H9 (cell line): ENCODE measurements at regions not wholly inside any gene's neighbourhood (a gene's known extent, or its start where the extent isn't known, plus 50 kb on each side); places are given as distances from the start of the nearest gene placed in this dataset.

ENCODE experiments used
- DNase-seq: peaks from one replicate; pipeline ENCODE4 v3.0.0-alpha.2; 2017
- H2AFZ ChIP-seq: one replicate; pipeline ENCODE4 v1.6.1; 2013; ENCODE audit warnings: mild to moderate bottlenecking, low read length, control low read depth, moderate library complexity
- H2AK5ac ChIP-seq: 2 replicates; pipeline ENCODE4 v1.6.1; 2013; ENCODE audit warnings: low read length, control low read depth, mixed read lengths; ENCODE audit not compliant: insufficient read length
- H2BK120ac ChIP-seq: one replicate; pipeline ENCODE4 v1.6.1; 2013; ENCODE audit warnings: low read depth, mild to moderate bottlenecking, low read length, control low read depth, inconsistent platforms; ENCODE audit not compliant: poor library complexity, severe bottlenecking
- H2BK12ac ChIP-seq: 2 replicates; pipeline ENCODE4 v1.6.1; 2013; ENCODE audit warnings: low read length, control low read depth, mixed read lengths, low read depth; ENCODE audit not compliant: insufficient read length
- H2BK15ac ChIP-seq: 2 replicates; pipeline ENCODE4 v1.6.1; 2013; ENCODE audit warnings: low read depth, low read length, control low read depth
- H2BK20ac ChIP-seq: one replicate; pipeline ENCODE4 v1.6.1; 2013; ENCODE audit warnings: low read depth, mild to moderate bottlenecking, low read length, control low read depth, inconsistent platforms; ENCODE audit not compliant: poor library complexity, severe bottlenecking
- H2BK5ac ChIP-seq: 2 replicates; pipeline ENCODE4 v1.6.1; 2013; ENCODE audit warnings: low read length, control low read depth, mixed read lengths; ENCODE audit not compliant: insufficient read length
- H3K14ac ChIP-seq: 2 replicates; pipeline ENCODE4 v1.6.1; 2013; ENCODE audit warnings: low read length, control low read depth; ENCODE audit not compliant: insufficient read depth
- H3K18ac ChIP-seq: 2 replicates; pipeline ENCODE4 v1.6.1; 2013; ENCODE audit warnings: low read depth, mild to moderate bottlenecking, mixed read lengths, low read length, control low read depth; ENCODE audit not compliant: insufficient read length
- H3K23ac ChIP-seq: 2 replicates; pipeline ENCODE4 v1.6.1; 2013; ENCODE audit warnings: low read length, control low read depth, mixed read lengths, low read depth; ENCODE audit not compliant: insufficient read length
- H3K23me2 ChIP-seq: 2 replicates; pipeline ENCODE4 v1.6.1; 2013; ENCODE audit warnings: low read depth, mild to moderate bottlenecking, mixed read lengths, low read length, control low read depth; ENCODE audit not compliant: insufficient read length, poor library complexity, severe bottlenecking
- H3K27ac ChIP-seq: 2 replicates; pipeline ENCODE4 v1.5.1; 2013; ENCODE audit warnings: low read length, control low read depth, mixed read lengths, low read depth; ENCODE audit not compliant: insufficient read length
- H3K27me3 ChIP-seq: 2 replicates; pipeline ENCODE4 v1.6.1; 2013; ENCODE audit warnings: low read length, control low read depth, inconsistent platforms; ENCODE audit not compliant: insufficient read depth
- H3K4ac ChIP-seq: 2 replicates; pipeline ENCODE4 v1.6.1; 2013; ENCODE audit warnings: low read depth, mild to moderate bottlenecking, control low read depth, inconsistent platforms, low read length, moderate library complexity
- H3K4me1 ChIP-seq: 2 replicates; pipeline ENCODE4 v1.6.1; 2013; ENCODE audit warnings: low read length, control low read depth, inconsistent platforms; ENCODE audit not compliant: insufficient read depth
- H3K4me2 ChIP-seq: 2 replicates; pipeline ENCODE4 v1.6.1; 2013; ENCODE audit warnings: low read length, control low read depth, mixed read lengths; ENCODE audit not compliant: insufficient read length, insufficient read depth
- H3K56ac ChIP-seq: 2 replicates; pipeline ENCODE4 v1.6.1; 2013; ENCODE audit warnings: low read depth, mild to moderate bottlenecking, mixed read lengths, low read length, control low read depth; ENCODE audit not compliant: insufficient read length
- H3K79me1 ChIP-seq: 2 replicates; pipeline ENCODE4 v1.6.1; 2013; ENCODE audit warnings: low read depth, mild to moderate bottlenecking, moderate library complexity, low read length, control low read depth, inconsistent platforms; ENCODE audit not compliant: insufficient read depth, poor library complexity, severe bottlenecking
- H3K79me2 ChIP-seq: 2 replicates; pipeline ENCODE4 v1.6.1; 2013; ENCODE audit warnings: low read length, control low read depth, inconsistent platforms; ENCODE audit not compliant: insufficient read depth
- H3K9ac ChIP-seq: 2 replicates; pipeline ENCODE4 v1.6.1; 2013; ENCODE audit warnings: low read length, control low read depth, mixed read lengths; ENCODE audit not compliant: insufficient read length; ENCODE audit errors: extremely low read depth
- H3K9me3 ChIP-seq: one replicate; pipeline ENCODE4 v1.6.1; 2013; ENCODE audit warnings: low read depth, low read length, inconsistent platforms; ENCODE audit not compliant: control insufficient read depth
- H3T11ph ChIP-seq: one replicate; pipeline ENCODE4 v1.6.1; 2013; ENCODE audit warnings: mild to moderate bottlenecking, low read length, control low read depth, inconsistent platforms
- H4K20me1 ChIP-seq: one replicate; pipeline ENCODE4 v1.6.1; 2013; ENCODE audit not compliant: control insufficient read depth, insufficient read length, insufficient read depth
- H4K5ac ChIP-seq: 2 replicates; pipeline ENCODE4 v1.6.1; 2013; ENCODE audit warnings: low read depth, mild to moderate bottlenecking, mixed read lengths, low read length, control low read depth; ENCODE audit not compliant: insufficient read length
- H4K8ac ChIP-seq: replicated peaks from 2 replicates; pipeline ENCODE4 v1.6.1; 2013; ENCODE audit warnings: low read length, control low read depth, mixed read lengths, low read depth; ENCODE audit not compliant: insufficient read length
- H4K91ac ChIP-seq: 2 replicates; pipeline ENCODE4 v1.6.1; 2013; ENCODE audit warnings: low read depth, mild to moderate bottlenecking, moderate library complexity, mixed read lengths, low read length, control low read depth; ENCODE audit not compliant: insufficient read length
- H3K27ac Mint-ChIP-seq, 3 experiments: 2 replicates in 2 of 3; 3 replicates in 1 of 3; pipeline ENCODE4 v1.8.0; 2020 to 2021; ENCODE audit warnings: mixed read lengths in 3 of 3, mild to moderate bottlenecking in 1 of 3, moderate library complexity in 1 of 3
- H3K27me3 Mint-ChIP-seq: 2 replicates; pipeline ENCODE4 v1.8.0; 2021; ENCODE audit warnings: low read depth, mild to moderate bottlenecking, moderate library complexity, mixed read lengths
- H3K36me3 Mint-ChIP-seq, 3 experiments: 2 replicates in 2 of 3; 3 replicates in 1 of 3; pipeline ENCODE4 v1.8.0; 2020 to 2021; ENCODE audit warnings: low read depth in 3 of 3, mixed read lengths in 3 of 3; ENCODE audit not compliant: insufficient read depth in 1 of 3
- H3K4me1 Mint-ChIP-seq, 2 experiments: 2 replicates each; pipeline ENCODE4 v1.8.0; 2020; ENCODE audit warnings: mixed read lengths in 2 of 2
- H3K4me3 Mint-ChIP-seq, 2 experiments: 2 replicates in 1 of 2; 3 replicates in 1 of 2; pipeline ENCODE4 v1.8.0; 2020 to 2021; ENCODE audit warnings: mild to moderate bottlenecking in 2 of 2, mixed read lengths in 2 of 2, moderate library complexity in 1 of 2
- H3K9me3 Mint-ChIP-seq, 2 experiments: 2 replicates in 1 of 2; 3 replicates in 1 of 2; pipeline ENCODE4 v1.8.0; 2020; ENCODE audit warnings: mild to moderate bottlenecking in 2 of 2, mixed read lengths in 2 of 2, moderate library complexity in 1 of 2
- CTCF ChIP-seq: fragments of 200-600 bp; sonication (generic); conservative IDR thresholded peaks from 3 replicates; pipeline ENCODE4 v1.8.0; 2021; ENCODE audit warnings: antibody characterized with exemption, mild to moderate bottlenecking
- WGBS: extraction: QIAGEN DNeasy Blood & Tissue Kit; methylation state at CpG from one replicate; pipeline ENCODE4 v1.1.7; 2013; ENCODE audit warnings: missing lambda C conversion rate, low lambda C conversion rate, mixed read lengths; ENCODE audit not compliant: insufficient read length; ENCODE audit errors: extremely low coverage; 5-methylcytosine and 5-hydroxymethylcytosine counted together

- Histone ChIP-seq H2AFZ (no peak overlapping the region), H2BK15ac (no peak overlapping the region), H3K4ac (no peak overlapping the region), H2BK12ac (no peak overlapping the region), H3K4me1 (peaks cover 5% of the 10 kb centered on the region; the same call in 1 of the 2 replicates), H3K9me3 (no peaks in the 10 kb centered on the region), H3K56ac (no peak overlapping the region), H3T11ph (no peak overlapping the region), H3K23me2 (no peaks in the 10 kb centered on the region), H3K27me3 (no peaks in the 10 kb centered on the region), H2BK20ac (no peak overlapping the region), H4K8ac (no peak overlapping the region), H3K9ac (no peak overlapping the region), H2AK5ac (no peak overlapping the region), H3K18ac (no peak overlapping the region), H3K23ac (no peak overlapping the region), H2BK5ac (no peak overlapping the region), H4K20me1 (no peaks in the 10 kb centered on the region), H4K5ac (no peak overlapping the region), H2BK120ac (no peak overlapping the region), H3K14ac (no peak overlapping the region), H4K91ac (no peak overlapping the region), H3K27ac (no peak overlapping the region), H3K4me2 (no peak overlapping the region), H3K79me2 (no peaks in the 10 kb centered on the region), H3K79me1 (no peaks in the 10 kb centered on the region)
- TF ChIP-seq CTCF: no peak
- Mint-ChIP-seq H3K4me1 (peaks cover 24 to 39% of the 10 kb centered on the region in 2 experiments), H3K27ac (no peak overlapping the region), H3K4me3 (no peak overlapping the region), H3K36me3 (no peaks in the 10 kb centered on the region), H3K9me3 (no peaks in the 10 kb centered on the region), H3K27me3 (no peaks in the 10 kb centered on the region)
- DNase-seq: no peak
- WGBS: no CpG with 5 or more reads among the region's 1 CpG
Observed at GRCh38 chr12:78534311-78534710, 330.3 kb upstream of the SYT1 start.
